GM12892 (cell line): ENCODE measurements at regions not wholly inside any gene's neighbourhood (a gene's known extent, or its start where the extent isn't known, plus 50 kb on each side); places are given as distances from the start of the nearest gene placed in this dataset.
A peak's percentile ranks its signal among the peaks of the same experiment; 100 is the strongest.

Source experiments
- DNase-seq: peaks from one replicate; pipeline ENCODE4 v3.0.0; 2011; ENCODE audit not compliant: insufficient read length
- FAIRE-seq: peaks from 2 replicates; lab custom pipeline; 2011; peaks lifted over from hg19 to GRCh38; lab: Jason Lieb, UNC
- POLR2A ChIP-seq: IDR thresholded peaks from 2 replicates; pipeline ENCODE4 v1.6.1; 2011; ENCODE audit warnings: low read depth, low read length, control low read depth
- POLR2AphosphoS5 ChIP-seq: IDR thresholded peaks from 2 replicates; pipeline ENCODE4 v1.6.1; 2011; ENCODE audit warnings: low read depth, low read length, control low read depth
- TAF1 ChIP-seq: IDR thresholded peaks from 2 replicates; pipeline ENCODE4 v1.6.1; 2011; ENCODE audit warnings: low read depth, mild to moderate bottlenecking, control low read depth, low read length, borderline replicate concordance

DNA sequence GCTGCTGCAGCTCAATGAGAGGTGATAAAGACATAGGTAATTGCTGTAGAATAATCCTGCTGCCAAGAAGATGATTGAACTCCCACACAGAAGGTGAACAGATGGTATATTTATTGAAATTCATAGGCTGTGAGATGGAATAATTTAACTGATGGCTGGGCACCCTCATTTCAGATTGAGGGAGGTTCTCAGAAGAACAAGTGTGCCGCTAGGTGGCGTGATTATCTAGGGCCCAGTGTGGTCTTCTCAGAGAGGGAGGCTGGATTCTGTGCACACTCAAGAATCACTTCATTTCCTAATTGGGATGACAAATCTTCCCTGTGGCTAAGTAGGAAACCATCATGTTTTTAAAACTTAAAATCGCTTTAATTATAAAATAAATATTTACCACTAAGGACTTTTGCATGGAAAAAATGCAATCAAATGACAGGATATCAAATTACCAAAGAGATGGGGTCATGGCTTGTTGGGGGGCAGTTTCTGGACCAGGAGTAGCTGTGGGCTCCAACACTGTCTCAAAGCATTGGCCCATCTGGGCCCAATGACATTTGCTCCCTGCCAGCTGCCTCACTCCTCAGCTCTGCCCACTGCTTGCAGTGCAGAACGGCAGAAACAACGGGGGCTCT is 132.3 kb downstream of the SNAPC1 start:
- TF ChIP-seq TAF1 (no peak), POLR2A (no peak), POLR2AphosphoS5 (no peak)
- peak; percentile 13 for DNase-seq
- no peak for FAIRE-seq

DNA sequence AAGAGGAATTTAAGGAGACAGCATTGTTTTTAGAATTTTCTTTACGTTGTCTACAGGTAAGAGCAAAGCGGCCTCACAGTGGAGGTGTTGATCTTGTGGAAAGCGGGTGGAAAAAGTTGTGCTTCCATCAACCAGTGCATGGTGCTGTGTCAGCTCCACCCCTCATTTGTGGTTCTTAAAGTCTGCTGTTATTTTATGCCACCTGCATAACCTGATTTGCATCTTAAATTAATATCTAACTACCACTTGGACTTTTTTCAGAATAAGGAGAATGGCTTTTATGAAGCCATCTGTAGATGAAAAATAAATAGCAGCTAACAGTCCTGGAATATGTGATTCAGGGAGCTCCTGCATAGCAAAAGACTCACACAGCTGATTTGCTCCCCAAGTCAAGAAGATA is 135.1 kb downstream of the SNAPC1 start:
- FAIRE-seq: no peak
- DNase-seq: no peak
- TF ChIP-seq TAF1: no peak
- no peak for TF ChIP-seq POLR2AphosphoS5
- no peak for TF ChIP-seq POLR2A

DNA sequence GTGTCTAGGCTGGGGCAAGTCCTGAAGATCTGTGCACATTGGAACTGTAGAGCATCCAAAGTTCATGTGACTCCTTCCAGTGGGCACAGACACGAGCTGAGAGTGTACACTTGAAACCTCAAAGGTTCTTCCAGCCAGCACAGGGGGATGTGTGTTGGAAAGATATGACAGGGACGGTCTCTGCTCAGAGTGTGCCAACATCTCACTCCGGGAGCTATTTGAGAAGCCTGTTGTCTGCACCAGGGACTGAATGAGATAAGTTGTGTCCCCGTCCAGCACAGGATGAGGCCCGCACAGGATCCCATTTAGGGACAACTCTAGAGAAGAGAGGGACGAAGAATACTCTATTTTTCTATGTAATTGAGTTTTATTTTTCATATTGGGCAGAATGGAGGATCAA is 136.3 kb downstream of the SNAPC1 start:
- DNase-seq: no peak
- FAIRE-seq: no peak
- no peak for TF ChIP-seq TAF1

DNA sequence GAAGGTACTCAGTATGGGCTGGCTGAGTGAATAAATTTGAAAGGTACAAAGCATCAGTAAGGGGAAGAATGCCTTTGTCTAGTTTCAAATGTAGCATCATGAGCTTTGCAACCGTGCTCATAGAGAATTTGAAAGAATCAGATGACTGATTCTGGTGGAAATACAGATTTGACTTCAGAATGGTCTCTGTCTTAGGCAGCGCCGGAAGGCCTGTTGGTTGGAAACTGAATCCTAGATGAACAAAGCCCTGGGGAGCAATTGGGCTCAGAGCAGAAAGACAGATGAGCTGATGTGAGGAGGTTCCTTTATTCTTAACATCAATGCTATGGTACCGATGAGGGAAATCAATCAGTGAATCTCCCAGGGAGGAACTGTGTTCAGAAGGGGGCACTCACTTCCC is 137.3 kb downstream of the SNAPC1 start:
- TF ChIP-seq POLR2A: no peak
- TF ChIP-seq TAF1: no peak
- TF ChIP-seq POLR2AphosphoS5: no peak
- no peak for FAIRE-seq
- DNase-seq: no peak

DNA sequence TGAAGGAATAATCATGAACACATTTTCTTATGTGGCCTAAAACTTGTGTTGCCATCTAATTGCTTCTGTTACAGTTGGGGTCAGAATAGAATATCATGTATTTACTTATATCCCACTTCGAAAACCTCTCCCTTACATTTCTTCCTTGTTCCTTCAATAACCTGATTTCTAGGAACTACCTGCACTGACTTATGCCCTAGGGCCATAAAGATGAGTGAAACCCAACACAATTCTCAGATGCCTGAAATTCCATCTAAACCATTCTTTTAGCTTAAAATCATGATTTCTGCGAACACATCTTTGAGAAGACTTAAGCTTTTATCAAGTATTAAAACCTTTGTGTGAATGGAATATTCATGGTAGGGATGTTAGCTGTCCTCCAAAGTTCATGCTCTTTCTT is 142.7 kb downstream of the SNAPC1 start:
- FAIRE-seq: no peak
- DNase-seq: no peak
- no peak for TF ChIP-seq POLR2AphosphoS5
- TF ChIP-seq POLR2A: no peak
- TF ChIP-seq TAF1: no peak

DNA sequence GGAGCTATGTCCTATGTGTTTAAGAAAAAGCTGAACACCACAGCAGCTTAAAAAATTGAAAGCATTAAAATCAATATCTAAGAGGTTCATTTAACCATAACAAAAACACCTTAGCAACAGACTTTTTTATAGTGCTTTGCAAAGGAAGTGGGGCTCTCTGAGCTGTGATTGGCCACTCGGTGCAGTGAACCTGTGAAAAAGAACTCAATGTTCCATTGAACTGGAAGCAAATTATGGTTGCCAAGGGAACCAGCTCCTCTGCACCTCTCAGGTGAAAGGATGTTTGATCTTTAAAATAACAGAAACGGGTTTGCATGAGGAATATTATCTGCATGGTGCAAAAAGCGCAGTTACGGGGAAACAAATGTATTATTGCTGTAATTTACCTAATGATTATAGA is 149.4 kb downstream of the SNAPC1 start:
- FAIRE-seq: no peak
- TF ChIP-seq POLR2A (no peak), TAF1 (no peak), POLR2AphosphoS5 (no peak)
- no peak for DNase-seq

DNA sequence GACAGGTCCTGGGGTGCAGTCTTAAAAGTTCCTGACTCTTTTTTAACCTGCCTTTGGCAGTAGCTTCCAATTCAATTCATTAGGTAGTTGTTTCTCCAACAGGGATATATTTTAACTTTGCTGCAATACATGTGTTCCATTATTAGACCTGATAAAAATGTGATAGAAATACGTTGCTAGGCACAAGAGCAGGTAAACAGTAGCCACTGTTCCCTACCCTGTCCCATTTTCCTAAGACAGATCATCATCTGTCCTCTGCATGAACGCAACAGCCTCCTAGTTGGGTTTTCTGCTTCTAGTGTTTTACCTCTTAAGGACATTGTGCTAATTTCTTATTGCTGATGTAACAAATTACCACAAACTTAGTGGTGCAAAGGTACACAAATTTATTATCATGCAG is 156.8 kb downstream of the SNAPC1 start:
- TF ChIP-seq POLR2A (no peak), TAF1 (no peak), POLR2AphosphoS5 (no peak)
- DNase-seq: no peak
- no peak for FAIRE-seq

DNA sequence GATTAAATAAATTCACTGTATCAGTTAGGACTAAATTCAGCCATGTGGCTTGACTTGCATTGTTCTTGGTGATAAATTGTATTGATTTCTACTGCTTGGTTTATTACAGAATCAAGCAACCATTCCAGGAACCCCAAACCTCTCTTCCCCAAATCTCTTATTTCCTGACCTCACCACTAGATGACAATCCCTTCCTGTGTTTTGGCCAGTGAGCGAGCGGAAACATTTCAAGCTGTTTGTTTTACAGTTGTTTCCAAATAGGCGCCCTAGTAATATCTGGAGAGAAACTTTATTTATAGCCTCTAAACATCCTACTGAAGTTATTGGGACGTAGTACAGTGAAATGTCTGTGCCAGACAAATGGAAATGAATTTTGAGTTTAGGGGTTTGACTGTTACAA is 161.1 kb downstream of the SNAPC1 start:
- no peak for TF ChIP-seq POLR2A
- no peak for TF ChIP-seq POLR2AphosphoS5
- TF ChIP-seq TAF1: no peak
- DNase-seq (no peak), FAIRE-seq (no peak)

DNA sequence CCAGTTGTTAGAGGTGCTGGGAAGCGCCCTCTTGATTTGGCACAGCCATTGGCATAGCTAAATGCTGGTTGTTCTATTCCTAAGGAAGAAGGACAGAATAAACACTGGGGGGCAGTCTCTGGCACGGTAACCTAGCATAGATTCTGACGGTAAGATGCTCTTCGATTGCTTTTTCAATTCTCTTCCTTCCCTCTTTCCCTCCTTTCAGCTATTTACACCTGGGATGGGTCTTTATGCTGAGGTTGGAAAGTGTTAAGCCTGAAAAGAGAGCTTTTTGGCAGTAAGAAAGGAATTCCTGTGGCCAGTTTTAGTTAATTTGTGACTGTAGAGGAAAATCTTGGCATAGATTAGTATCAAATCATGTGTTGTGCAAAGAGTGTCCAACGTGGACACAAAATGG is 162.8 kb downstream of the SNAPC1 start:
- TF ChIP-seq POLR2A (no peak), TAF1 (no peak), POLR2AphosphoS5 (no peak)
- no peak for DNase-seq
- FAIRE-seq: peak; percentile 40

DNA sequence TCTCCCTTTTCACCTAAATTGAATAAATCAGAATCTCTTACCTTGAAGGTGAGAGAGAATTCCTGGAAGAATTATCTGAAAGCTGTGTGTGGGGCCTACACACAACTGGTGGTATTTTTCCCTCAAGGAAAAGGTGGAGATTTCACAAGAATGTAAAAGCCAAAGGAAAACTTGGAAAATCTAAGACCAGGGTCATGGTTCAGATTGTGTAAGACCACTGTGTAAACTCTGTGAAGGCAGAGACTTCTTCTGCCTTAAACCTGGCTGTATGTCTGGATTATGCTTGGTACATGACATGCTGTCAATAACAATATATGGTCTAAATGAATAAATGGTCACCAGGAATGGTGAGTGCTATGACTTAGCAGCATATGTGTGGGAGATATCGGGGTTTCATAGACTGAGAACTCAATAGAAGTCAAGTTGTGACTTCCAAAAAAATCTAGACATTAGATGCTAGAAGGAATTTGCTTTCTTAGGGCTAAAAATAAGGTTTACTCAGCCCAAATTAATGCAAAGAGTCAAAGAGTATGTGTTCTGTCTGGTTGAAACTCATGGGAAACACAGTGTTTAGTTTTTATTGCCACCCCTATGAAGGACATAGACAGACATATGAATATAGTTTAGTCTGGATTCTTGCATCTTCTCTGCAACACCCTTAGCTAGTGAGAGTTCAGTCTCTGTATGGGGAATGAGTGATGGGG is 163.7 kb downstream of the SNAPC1 start:
- no peak for TF ChIP-seq TAF1
- no peak for TF ChIP-seq POLR2A
- no peak for TF ChIP-seq POLR2AphosphoS5
- no peak for FAIRE-seq

DNA sequence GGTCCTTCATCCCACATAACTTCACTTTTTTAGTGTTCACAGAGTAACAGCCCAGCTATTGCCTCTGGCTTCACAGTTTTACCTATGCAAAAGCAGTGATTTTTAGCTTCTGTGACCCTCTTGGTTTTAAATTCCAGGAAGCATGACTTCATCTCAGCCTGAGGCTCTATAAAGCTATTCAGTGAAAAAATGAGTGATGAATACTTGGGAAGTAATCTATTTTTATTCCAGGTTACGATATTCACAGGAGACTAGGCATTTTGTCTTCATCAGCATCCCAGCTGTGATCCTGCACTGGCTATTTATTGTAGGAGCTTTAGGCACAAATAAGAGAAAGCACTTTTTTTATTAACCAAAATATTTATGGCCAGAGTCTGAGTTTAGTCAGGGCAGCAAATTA is 164.8 kb downstream of the SNAPC1 start:
- DNase-seq: no peak

More for the DNA sequence above, 163.7 kb downstream of the SNAPC1 start:
- DNase-seq: no peak

DNA sequence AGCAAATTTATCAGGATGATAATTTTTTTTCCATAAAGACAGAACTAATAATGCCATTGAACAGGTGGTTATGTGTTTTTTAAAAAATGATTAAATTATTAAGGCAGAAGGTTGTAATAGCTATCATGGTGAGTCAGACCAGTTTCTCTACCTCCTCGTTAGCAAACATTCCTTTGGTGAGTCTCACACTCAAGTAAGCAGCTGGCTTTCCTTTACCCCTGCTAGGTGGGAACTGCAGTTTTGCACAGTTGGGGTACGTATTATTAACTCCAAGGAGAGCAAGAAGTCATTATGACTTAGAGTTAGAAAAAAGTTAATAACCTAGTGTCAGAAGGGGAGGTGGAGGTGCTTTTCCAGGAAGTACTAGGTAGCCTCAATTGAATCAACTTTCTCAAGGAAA is 165.3 kb downstream of the SNAPC1 start:
- DNase-seq: no peak
- no peak for FAIRE-seq
- TF ChIP-seq POLR2AphosphoS5 (no peak), TAF1 (no peak), POLR2A (no peak)

More for the DNA sequence above, 164.8 kb downstream of the SNAPC1 start:
- no peak for TF ChIP-seq POLR2A
- TF ChIP-seq TAF1: no peak
- TF ChIP-seq POLR2AphosphoS5: no peak
- FAIRE-seq: no peak
